ENCODE measurements at regions not wholly inside any gene's neighbourhood (a gene's known extent, or its start where the extent isn't known, plus 50 kb on each side); places are given as distances from the start of the nearest gene placed in this dataset.
"Not testable (repeated sequence)": the region's sequence is repeated elsewhere in the genome, so short reads cannot be mapped to it uniquely, and the experiment has no call there.

DNA sequence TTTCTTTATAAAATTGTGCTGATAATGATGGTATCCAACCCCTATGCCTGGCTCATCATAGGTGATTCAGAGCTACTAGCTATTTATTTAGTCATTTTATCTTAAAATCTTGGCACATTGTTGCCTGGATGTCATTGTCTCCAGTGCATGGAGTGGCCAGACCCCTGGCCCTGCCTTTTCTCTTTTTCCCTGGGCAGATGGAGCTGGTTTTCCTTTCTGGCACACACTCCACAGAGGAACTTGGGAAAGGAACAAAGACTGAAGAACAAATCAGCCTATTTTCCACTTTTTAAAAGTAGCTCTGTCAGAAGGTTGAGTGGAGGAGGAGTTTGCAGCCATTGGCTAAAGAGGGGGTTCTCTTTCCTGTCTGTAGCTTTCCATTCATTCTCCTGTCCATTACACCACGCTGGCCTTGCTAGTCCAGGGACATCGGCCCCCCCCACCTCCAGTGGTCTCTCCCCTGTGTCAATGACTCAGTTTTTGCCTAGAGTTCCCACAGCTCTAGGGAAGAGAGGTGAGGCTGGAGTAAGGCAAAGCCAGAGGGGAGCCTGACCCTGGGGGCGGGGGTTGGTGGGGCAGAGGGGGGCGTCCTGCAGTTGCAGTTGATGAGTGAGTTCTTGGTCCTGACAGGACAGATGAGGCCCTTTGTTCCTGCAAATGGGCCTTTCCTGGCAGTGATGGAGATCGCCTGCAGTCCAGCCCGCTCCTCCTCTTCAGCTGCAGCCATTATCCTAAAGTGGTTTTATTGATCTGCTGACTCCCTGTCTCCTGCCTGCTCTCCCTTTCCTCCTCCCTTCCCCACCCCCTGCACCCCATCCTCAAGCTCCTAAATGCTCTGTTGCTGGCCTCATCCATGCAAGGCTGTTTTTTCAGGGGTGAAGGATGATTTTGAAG, 774.5 kb downstream of the DHX35 start:
- H3K4me3 ChIP-seq (replicated peaks in 1 of 3; ENCODE audit: insufficient read depth in 1 of 3, low read depth in 1 of 3, low read length in 3 of 3): no peak overlapping the region
- no peak overlapping the region for H3K9ac ChIP-seq (replicated peaks; ENCODE audit: extremely low read depth, insufficient read depth, low read length)
- BruUV-seq (replicated peaks): no TSS peak
- POLR2A ChIA-PET: no interaction called here
- FAIRE-seq (no peak), DNase-seq (ENCODE audit: low read depth, low spot score) (no peak)
- no peak overlapping the region for H3K4me2 ChIP-seq (ENCODE audit: insufficient read depth, low read length)
- no peak overlapping the region for H3K27ac ChIP-seq (ENCODE audit: insufficient read depth, low read depth, low read length)
- no peaks in the 10 kb centered on the region for H3K27me3 ChIP-seq (ENCODE audit: control insufficient read depth in 2 of 2, insufficient read depth in 2 of 2, low read length in 2 of 2)
- H3K79me2 ChIP-seq (ENCODE audit: control insufficient read depth, insufficient read depth, low read length): no peaks in the 10 kb centered on the region
- no peaks in the 10 kb centered on the region for H4K20me1 ChIP-seq (replicated peaks; ENCODE audit: control insufficient read depth, extremely low read depth, insufficient read depth, low read length)
- no peaks in the 10 kb centered on the region for H3K36me3 ChIP-seq (ENCODE audit: control insufficient read depth in 2 of 2, extremely low read depth in 1 of 2, insufficient read depth in 2 of 2, low read length in 2 of 2)
- dilution Hi-C loops (cut with MboI; ENCODE audit: extremely low pct_ligation_motif_present, low sequenced_read_pairs) (no loop called here), intact Hi-C loops (cut with micrococcal nuclease) (no loop called here)
- H3K4me1 ChIP-seq (ENCODE audit: control insufficient read depth, extremely low read depth, insufficient read depth, low read length): no peaks in the 10 kb centered on the region
- H2AFZ ChIP-seq (ENCODE audit: low read depth, low read length): no peak overlapping the region
- no peaks in the 10 kb centered on the region for H3K9me1 ChIP-seq (replicated peaks; ENCODE audit: control insufficient read depth, extremely low read depth, insufficient read depth, low read length)
- TF ChIP-seq, protein P1, sequence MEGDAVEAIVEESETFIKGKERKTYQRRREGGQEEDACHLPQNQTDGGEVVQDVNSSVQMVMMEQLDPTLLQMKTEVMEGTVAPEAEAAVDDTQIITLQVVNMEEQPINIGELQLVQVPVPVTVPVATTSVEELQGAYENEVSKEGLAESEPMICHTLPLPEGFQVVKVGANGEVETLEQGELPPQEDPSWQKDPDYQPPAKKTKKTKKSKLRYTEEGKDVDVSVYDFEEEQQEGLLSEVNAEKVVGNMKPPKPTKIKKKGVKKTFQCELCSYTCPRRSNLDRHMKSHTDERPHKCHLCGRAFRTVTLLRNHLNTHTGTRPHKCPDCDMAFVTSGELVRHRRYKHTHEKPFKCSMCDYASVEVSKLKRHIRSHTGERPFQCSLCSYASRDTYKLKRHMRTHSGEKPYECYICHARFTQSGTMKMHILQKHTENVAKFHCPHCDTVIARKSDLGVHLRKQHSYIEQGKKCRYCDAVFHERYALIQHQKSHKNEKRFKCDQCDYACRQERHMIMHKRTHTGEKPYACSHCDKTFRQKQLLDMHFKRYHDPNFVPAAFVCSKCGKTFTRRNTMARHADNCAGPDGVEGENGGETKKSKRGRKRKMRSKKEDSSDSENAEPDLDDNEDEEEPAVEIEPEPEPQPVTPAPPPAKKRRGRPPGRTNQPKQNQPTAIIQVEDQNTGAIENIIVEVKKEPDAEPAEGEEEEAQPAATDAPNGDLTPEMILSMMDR (IDR thresholded peaks at IDR 0.05; ENCODE audit: extremely low read depth in 1 of 2, insufficient read depth in 1 of 2, low read depth in 1 of 2, low read length in 2 of 2): no peak
- CTCF ChIA-PET: no interaction called here
- no peaks in the 10 kb centered on the region for H3K9me3 ChIP-seq (replicated peaks; ENCODE audit: control insufficient read depth, insufficient read depth, low read length)

DNA sequence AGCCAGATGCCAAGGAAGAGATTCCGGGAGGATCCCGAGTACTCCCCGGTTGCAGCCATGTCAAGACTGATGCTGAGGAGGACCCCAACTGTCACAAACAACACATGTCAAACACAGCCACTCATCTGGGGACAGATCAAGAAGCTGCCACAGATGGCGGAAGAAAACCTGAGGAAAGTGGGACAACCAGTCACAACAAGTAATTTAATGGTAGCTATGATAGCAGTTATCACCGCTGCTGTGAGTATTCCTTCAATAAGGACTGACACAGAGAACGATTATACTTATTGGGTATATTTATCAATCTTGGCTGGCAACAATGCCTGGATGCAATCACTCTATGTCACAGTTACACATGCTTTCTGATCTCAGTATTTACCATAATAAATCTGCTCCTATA, 763.4 kb downstream of the DHX35 start:
- CTCF ChIA-PET; BruUV-seq (replicated peaks); H4K20me1 ChIP-seq (replicated peaks; ENCODE audit: control insufficient read depth, extremely low read depth, insufficient read depth, low read length); H3K9ac ChIP-seq (replicated peaks; ENCODE audit: extremely low read depth, insufficient read depth, low read length); FAIRE-seq; H3K9me3 ChIP-seq (replicated peaks; ENCODE audit: control insufficient read depth, insufficient read depth, low read length); POLR2A ChIA-PET; H3K9me1 ChIP-seq (replicated peaks; ENCODE audit: control insufficient read depth, extremely low read depth, insufficient read depth, low read length); DNase-seq (ENCODE audit: low read depth, low spot score); H3K4me3 ChIP-seq (replicated peaks in 1 of 3; ENCODE audit: insufficient read depth in 1 of 3, low read depth in 1 of 3, low read length in 3 of 3); dilution Hi-C loops (cut with MboI; ENCODE audit: extremely low pct_ligation_motif_present, low sequenced_read_pairs); H3K4me2 ChIP-seq (ENCODE audit: insufficient read depth, low read length); H3K4me1 ChIP-seq (ENCODE audit: control insufficient read depth, extremely low read depth, insufficient read depth, low read length); H3K27me3 ChIP-seq (ENCODE audit: control insufficient read depth in 2 of 2, insufficient read depth in 2 of 2, low read length in 2 of 2); H2AFZ ChIP-seq (ENCODE audit: low read depth, low read length); intact Hi-C loops (cut with micrococcal nuclease); H3K36me3 ChIP-seq (ENCODE audit: control insufficient read depth in 2 of 2, extremely low read depth in 1 of 2, insufficient read depth in 2 of 2, low read length in 2 of 2); H3K79me2 ChIP-seq (ENCODE audit: control insufficient read depth, insufficient read depth, low read length); H3K27ac ChIP-seq (ENCODE audit: insufficient read depth, low read depth, low read length): not testable (repeated sequence)
